Activated T-cell treated with anti-CD3 and anti-CD28 coated beads, Interleukin-2, amount 50 U/mL, for 48 hours (primary cell): ENCODE measurements at regions not wholly inside any gene's neighbourhood (a gene's known extent, or its start where the extent isn't known, plus 50 kb on each side); places are given as distances from the start of the nearest gene placed in this dataset.
A peak's percentile ranks its signal among the peaks of the same experiment; 100 is the strongest.
"Not testable (repeated sequence)": the region's sequence is repeated elsewhere in the genome, so short reads cannot be mapped to it uniquely, and the experiment has no call there.

Source experiments
- DNase-seq, 2 experiments: peaks; one replicate each; pipeline ENCODE4 v3.0.0-alpha.2; 2020

- DNase-seq, result not testable (repeated sequence)
These were observed 107.6 kb upstream of the FOXD4L5 start for GRCh38 chr9:65392611-65393010.

- not testable (repeated sequence) for DNase-seq
These were observed 104.7 kb upstream of the FOXD4L5 start for GRCh38 chr9:65389710-65390109.

- DNase-seq, result not testable (repeated sequence)
These were observed 104.2 kb upstream of the FOXD4L5 start for GRCh38 chr9:65389216-65389615.

- peak; percentile 76 to 80 for DNase-seq
These were observed 101.7 kb upstream of the FOXD4L5 start for GRCh38 chr9:65386699-65387098.

- not testable (repeated sequence) for DNase-seq
These were observed 101.2 kb upstream of the FOXD4L5 start for GRCh38 chr9:65386191-65386590.

GRCh38 chr9:65385655-65386024 lies 100.6 kb upstream of the FOXD4L5 start:
- not testable (repeated sequence) for DNase-seq

- peak in 1 of 2 experiments; percentile 19 for DNase-seq
These were observed 100.0 kb upstream of the FOXD4L5 start for GRCh38 chr9:65384759-65385654.

- peak in 1 of 2 experiments; percentile 22 for DNase-seq
These were observed 99.1 kb upstream of the FOXD4L5 start for GRCh38 chr9:65384066-65384465.

GRCh38 chr9:65383646-65384045 lies 98.6 kb upstream of the FOXD4L5 start:
- DNase-seq, result not testable (repeated sequence)

- DNase-seq, result not testable (repeated sequence)
These were observed 97.8 kb upstream of the FOXD4L5 start for GRCh38 chr9:65382701-65383318.
